HEK293 (cell line): ENCODE measurements at regions not wholly inside any gene's neighbourhood (a gene's known extent, or its start where the extent isn't known, plus 50 kb on each side); places are given as distances from the start of the nearest gene placed in this dataset.

ENCODE experiments used
- CTCF ChIA-PET: fragments of 350-600 bp; formaldehyde crosslinking; extraction: SDS; loops from one replicate; lab custom pipeline; 2021; ENCODE audit warnings: antibody characterized with exemption; lab: Yijun Ruan, JAX
- POLR2A ChIA-PET: fragments of 300-600 bp; formaldehyde crosslinking; extraction: SDS; loops from one replicate; lab custom pipeline; 2020; ENCODE audit warnings: antibody characterized with exemption, inconsistent platforms; lab: Yijun Ruan, JAX
- H3K27ac ChIP-seq: fragments of 200-500 bp; sonication (Bioruptor generic); 2 replicates; pipeline ENCODE4 v1.5.1; 2014; ENCODE audit warnings: low read depth, low read length, control low read depth, inconsistent platforms; ENCODE audit errors: extremely low read depth
- H3K36me3 ChIP-seq, 2 experiments: fragments of 200-500 bp in 1 of 2; sonication (Bioruptor generic) in 1 of 2; 1 replicate in 1 of 2; 2 replicates in 1 of 2; pipeline ENCODE4 v1.5.1; 2014 to 2017; ENCODE audit warnings: inconsistent platforms in 2 of 2, low read length in 2 of 2; ENCODE audit not compliant: control insufficient read depth in 2 of 2, insufficient read depth in 1 of 2
- H3K4me1 ChIP-seq: fragments of 200-500 bp; sonication (Bioruptor generic); 2 replicates; pipeline ENCODE4 v1.5.1; 2014; ENCODE audit warnings: mild to moderate bottlenecking, low read length, inconsistent platforms; ENCODE audit not compliant: control insufficient read depth, insufficient read depth
- H3K4me3 ChIP-seq: 2 replicates; pipeline ENCODE4 v1.5.1; 2011; ENCODE audit warnings: low read depth, mild to moderate bottlenecking, control low read depth, low read length, moderate library complexity
- H3K9me3 ChIP-seq: fragments of 200-500 bp; sonication (Bioruptor generic); 2 replicates; pipeline ENCODE4 v1.5.1; 2014; ENCODE audit warnings: low read depth, low read length, inconsistent platforms; ENCODE audit not compliant: control insufficient read depth, insufficient read depth
- BCL11A ChIP-seq: fragments of 450-650 bp; formaldehyde crosslinking; IDR thresholded peaks from 2 replicates; pipeline ENCODE4 v1.5.1; 2016; ENCODE audit warnings: low read depth, missing biosample characterization, missing genetic modification characterization
- PBX3 ChIP-seq: sonication (generic); formaldehyde crosslinking; IDR thresholded peaks from 2 replicates; pipeline ENCODE4 v1.8.1; 2022; ENCODE audit warnings: mild to moderate bottlenecking, moderate library complexity, missing genetic modification reagents
- PRDM4 ChIP-seq: fragments of 450-650 bp; formaldehyde crosslinking; IDR thresholded peaks from 2 replicates; pipeline ENCODE4 v1.5.1; 2017; ENCODE audit warnings: missing biosample characterization, missing genetic modification characterization
- RBAK ChIP-seq: fragments of 450-650 bp; formaldehyde crosslinking; IDR thresholded peaks from 2 replicates; pipeline ENCODE4 v1.5.1; 2016; ENCODE audit warnings: missing biosample characterization, missing genetic modification characterization
- SCRT2 ChIP-seq: fragments of 450-650 bp; formaldehyde crosslinking; IDR thresholded peaks from 2 replicates; pipeline ENCODE4 v1.5.1; 2016; ENCODE audit warnings: missing biosample characterization, missing genetic modification characterization
- TRIM28 ChIP-seq: IDR thresholded peaks from 2 replicates; pipeline ENCODE4 v1.6.1; 2011; ENCODE audit warnings: low read length, control low read depth, borderline replicate concordance
- WT1 ChIP-seq: fragments of 450-650 bp; formaldehyde crosslinking; IDR thresholded peaks from 2 replicates; pipeline ENCODE4 v1.5.1; 2016; ENCODE audit warnings: missing biosample characterization, missing genetic modification characterization
- ZBTB20 ChIP-seq: fragments of 450-650 bp; formaldehyde crosslinking; IDR thresholded peaks from 2 replicates; pipeline ENCODE4 v1.5.1; 2016; ENCODE audit warnings: missing biosample characterization, missing genetic modification characterization
- ZFP3 ChIP-seq: fragments of 450-650 bp; formaldehyde crosslinking; IDR thresholded peaks from 2 replicates; pipeline ENCODE4 v1.5.1; 2016; ENCODE audit warnings: low read depth, missing biosample characterization, missing genetic modification characterization
- ZNF138 ChIP-seq: fragments of 450-650 bp; formaldehyde crosslinking; IDR thresholded peaks from 2 replicates; pipeline ENCODE4 v1.5.1; 2016; ENCODE audit warnings: missing biosample characterization, missing genetic modification characterization, borderline replicate concordance
- ZNF175 ChIP-seq: fragments of 450-650 bp; formaldehyde crosslinking; IDR thresholded peaks from 2 replicates; pipeline ENCODE4 v1.5.1; 2016; ENCODE audit warnings: missing biosample characterization, missing genetic modification characterization
- ZNF214 ChIP-seq: fragments of 450-650 bp; formaldehyde crosslinking; IDR thresholded peaks from 2 replicates; pipeline ENCODE4 v1.5.1; 2017; ENCODE audit warnings: missing biosample characterization, mild to moderate bottlenecking, missing genetic modification characterization, borderline replicate concordance
- ZNF24 ChIP-seq: fragments of 450-650 bp; formaldehyde crosslinking; IDR thresholded peaks from 2 replicates; pipeline ENCODE4 v1.5.1; 2016; ENCODE audit warnings: missing biosample characterization, missing genetic modification characterization
- ZNF266 ChIP-seq: fragments of 450-650 bp; formaldehyde crosslinking; IDR thresholded peaks from 2 replicates; pipeline ENCODE4 v1.5.1; 2016; ENCODE audit warnings: missing biosample characterization, missing genetic modification characterization, low read depth
- ZNF274 ChIP-seq, 2 experiments: fragments of 200-500 bp in 1 of 2; fragments of 450-650 bp in 1 of 2; sonication (Bioruptor generic) in 1 of 2; formaldehyde crosslinking in 1 of 2; IDR thresholded peaks; 2 replicates each; pipeline versions ENCODE4 v1.5.1 to v1.6.1; 2014 to 2016; ENCODE audit warnings: borderline replicate concordance in 1 of 2, inconsistent platforms in 1 of 2, low read length in 1 of 2, missing biosample characterization in 1 of 2, missing genetic modification characterization in 1 of 2
- ZNF37A ChIP-seq: fragments of 450-650 bp; IDR thresholded peaks from 2 replicates; pipeline ENCODE4 v1.5.1; 2018; ENCODE audit warnings: missing biosample characterization, missing genetic modification characterization
- ZNF544 ChIP-seq: fragments of 450-650 bp; formaldehyde crosslinking; IDR thresholded peaks from 2 replicates; pipeline ENCODE4 v1.5.0; 2017; ENCODE audit warnings: missing biosample characterization, missing genetic modification characterization
- ZNF596 ChIP-seq: fragments of 450-650 bp; IDR thresholded peaks from 2 replicates; pipeline ENCODE4 v1.5.0; 2018; ENCODE audit warnings: missing biosample characterization, mild to moderate bottlenecking, missing genetic modification characterization, moderate library complexity
- ZNF629 ChIP-seq: fragments of 450-650 bp; formaldehyde crosslinking; IDR thresholded peaks from 2 replicates; pipeline ENCODE4 v1.5.1; 2017; ENCODE audit warnings: missing biosample characterization, missing genetic modification characterization
- ZNF654 ChIP-seq: fragments of 450-650 bp; formaldehyde crosslinking; IDR thresholded peaks from 2 replicates; pipeline ENCODE4 v1.5.1; 2016; ENCODE audit warnings: low read depth, missing biosample characterization, missing genetic modification characterization
- ZNF658 ChIP-seq: fragments of 450-650 bp; formaldehyde crosslinking; IDR thresholded peaks from 2 replicates; pipeline ENCODE4; 2016; ENCODE audit warnings: missing biosample characterization, missing genetic modification characterization
- ZNF664 ChIP-seq: fragments of 450-650 bp; formaldehyde crosslinking; IDR thresholded peaks from 2 replicates; pipeline ENCODE4 v1.5.1; 2016; ENCODE audit warnings: missing biosample characterization, missing genetic modification characterization
- ZNF785 ChIP-seq: fragments of 450-650 bp; formaldehyde crosslinking; IDR thresholded peaks from 2 replicates; pipeline ENCODE4 v1.5.1; 2016; ENCODE audit warnings: missing biosample characterization, missing genetic modification characterization
- TF ChIP-seq, protein P1 (sequence below): fragments of 450-650 bp; formaldehyde crosslinking; IDR thresholded peaks from 2 replicates; pipeline ENCODE4 v1.5.1; 2017; ENCODE audit warnings: missing biosample characterization, mild to moderate bottlenecking, missing genetic modification characterization, moderate library complexity
- TF ChIP-seq, protein P2 (sequence below): IDR thresholded peaks from 2 replicates; pipeline ENCODE4 v1.6.1; 2011; ENCODE audit warnings: mild to moderate bottlenecking, low read depth, low read length, borderline replicate concordance

- Histone ChIP-seq H3K4me3 (no peak overlapping the region), H3K4me1 (no peaks in the 10 kb centered on the region), H3K27ac (no peak overlapping the region)
- CTCF ChIA-PET = interaction anchor here (0.7 kb wide), 1 partner anchor 735 kb away, joined by 3 read pairs; no protein-coding TSS in a partner anchor
- TF ChIP-seq PRDM4 = no peak
- TF ChIP-seq ZNF274 (IDR thresholded peaks at IDR 0.05; ENCODE audit: low read length) = no peak
- no peak for TF ChIP-seq ZNF274 (tag by site-specific recombination; IDR thresholded peaks at IDR 0.05; ENCODE audit: borderline replicate concordance)
- TF ChIP-seq, all 188 proteins: peak for 0
- no peaks in the 10 kb centered on the region for H3K36me3 ChIP-seq
- no peaks in the 10 kb centered on the region for H3K9me3 ChIP-seq
- POLR2A ChIA-PET = no interaction called here
Observed at GRCh38 chr3:104885214-104885814, 481.4 kb upstream of the ALCAM start.

DNA sequence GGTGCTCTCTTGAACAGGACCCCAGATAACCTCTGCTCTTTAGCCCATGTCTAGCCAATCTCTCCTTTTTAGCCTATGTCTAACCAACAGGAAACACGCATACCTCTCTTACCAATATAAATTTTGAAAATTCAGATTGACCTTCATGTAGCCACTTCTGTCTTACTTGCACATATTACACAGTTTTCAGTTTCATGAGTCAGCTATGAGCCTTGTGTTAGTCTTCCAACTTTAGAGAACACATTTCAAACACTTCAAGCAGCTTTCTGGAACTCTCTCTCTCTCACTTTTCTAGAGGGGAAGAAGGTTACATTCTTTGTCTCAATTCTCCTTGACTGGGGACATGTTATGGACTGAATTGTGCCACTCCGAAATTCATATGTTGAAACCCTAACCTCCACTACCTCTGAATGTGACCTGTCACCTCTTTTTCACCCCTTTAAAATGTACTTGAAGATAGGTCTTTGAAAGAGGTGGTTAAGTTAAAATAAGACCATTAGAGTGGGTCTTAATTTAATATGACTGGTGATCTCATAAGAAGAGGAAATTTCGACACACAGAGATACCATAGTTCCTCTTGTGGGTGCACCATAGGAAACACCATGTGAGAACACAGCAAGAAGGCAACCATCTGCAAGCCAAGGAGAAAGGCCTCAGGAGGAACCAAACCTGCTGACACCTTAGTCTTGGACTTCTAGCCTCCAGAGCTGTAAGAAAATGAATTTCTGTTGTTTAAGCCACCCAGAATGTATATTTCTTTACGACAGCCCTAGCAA, 480.3 kb upstream of the ALCAM start:
- Histone ChIP-seq H3K9me3 (no peaks in the 10 kb centered on the region), H3K4me1 (no peaks in the 10 kb centered on the region), H3K36me3 (no peaks in the 10 kb centered on the region)
- TF ChIP-seq PBX3 (CRISPR knock-in tag) = no peak
- TF ChIP-seq SCRT2 = no peak
- TF ChIP-seq ZNF658 (tag by site-specific recombination) = no peak
- TF ChIP-seq ZNF214 (tag by site-specific recombination) = no peak
- TF ChIP-seq, protein P1, sequence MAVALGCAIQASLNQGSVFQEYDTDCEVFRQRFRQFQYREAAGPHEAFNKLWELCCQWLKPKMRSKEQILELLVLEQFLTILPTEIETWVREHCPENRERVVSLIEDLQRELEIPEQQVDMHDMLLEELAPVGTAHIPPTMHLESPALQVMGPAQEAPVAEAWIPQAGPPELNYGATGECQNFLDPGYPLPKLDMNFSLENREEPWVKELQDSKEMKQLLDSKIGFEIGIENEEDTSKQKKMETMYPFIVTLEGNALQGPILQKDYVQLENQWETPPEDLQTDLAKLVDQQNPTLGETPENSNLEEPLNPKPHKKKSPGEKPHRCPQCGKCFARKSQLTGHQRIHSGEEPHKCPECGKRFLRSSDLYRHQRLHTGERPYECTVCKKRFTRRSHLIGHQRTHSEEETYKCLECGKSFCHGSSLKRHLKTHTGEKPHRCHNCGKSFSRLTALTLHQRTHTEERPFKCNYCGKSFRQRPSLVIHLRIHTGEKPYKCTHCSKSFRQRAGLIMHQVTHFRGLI (tag by site-specific recombination) = no peak
- no peak for TF ChIP-seq ZNF664 (tag by site-specific recombination)
- TF ChIP-seq ZNF544 (tag by site-specific recombination) = no peak
- no peak for TF ChIP-seq ZNF37A (tag by site-specific recombination)
- no peak for TF ChIP-seq ZFP3 (tag by site-specific recombination)
- TF ChIP-seq TRIM28 = no peak
- no peak for TF ChIP-seq RBAK (tag by site-specific recombination)
- TF ChIP-seq ZNF175 (tag by site-specific recombination) = no peak
- TF ChIP-seq ZNF24 (tag by site-specific recombination) = no peak
- TF ChIP-seq, all 188 proteins: peak for 0
- Histone ChIP-seq H3K27ac (no peak overlapping the region), H3K4me3 (no peak overlapping the region)
- CTCF ChIA-PET = no interaction called here
- POLR2A ChIA-PET = no interaction called here

GRCh38 chr3:104887069-104887468, 479.6 kb upstream of the ALCAM start:
- H3K4me1 ChIP-seq = no peaks in the 10 kb centered on the region
- no peaks in the 10 kb centered on the region for H3K9me3 ChIP-seq
- ChIA-PET POLR2A (no interaction called here), CTCF (no interaction called here)
- no peak overlapping the region for H3K4me3 ChIP-seq
- no peak overlapping the region for H3K27ac ChIP-seq
- no peaks in the 10 kb centered on the region for H3K36me3 ChIP-seq
- no peak for TF ChIP-seq ZNF138 (tag by site-specific recombination)
- no peak for TF ChIP-seq ZNF785 (tag by site-specific recombination)
- TF ChIP-seq ZNF37A (tag by site-specific recombination) = no peak
- no peak for TF ChIP-seq BCL11A (tag by site-specific recombination)
- TF ChIP-seq, protein P2, sequence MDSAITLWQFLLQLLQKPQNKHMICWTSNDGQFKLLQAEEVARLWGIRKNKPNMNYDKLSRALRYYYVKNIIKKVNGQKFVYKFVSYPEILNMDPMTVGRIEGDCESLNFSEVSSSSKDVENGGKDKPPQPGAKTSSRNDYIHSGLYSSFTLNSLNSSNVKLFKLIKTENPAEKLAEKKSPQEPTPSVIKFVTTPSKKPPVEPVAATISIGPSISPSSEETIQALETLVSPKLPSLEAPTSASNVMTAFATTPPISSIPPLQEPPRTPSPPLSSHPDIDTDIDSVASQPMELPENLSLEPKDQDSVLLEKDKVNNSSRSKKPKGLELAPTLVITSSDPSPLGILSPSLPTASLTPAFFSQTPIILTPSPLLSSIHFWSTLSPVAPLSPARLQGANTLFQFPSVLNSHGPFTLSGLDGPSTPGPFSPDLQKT = no peak
- no peak for TF ChIP-seq ZNF654
- TF ChIP-seq ZNF596 = no peak
- no peak for TF ChIP-seq ZBTB20 (tag by site-specific recombination)
- no peak for TF ChIP-seq ZNF266 (tag by site-specific recombination)
- no peak for TF ChIP-seq ZNF629
- TF ChIP-seq RBAK (tag by site-specific recombination) = no peak
- no peak for TF ChIP-seq WT1 (tag by site-specific recombination)
